ENCODE measurements at regions not wholly inside any gene's neighbourhood (a gene's known extent, or its start where the extent isn't known, plus 50 kb on each side); places are given as distances from the start of the nearest gene placed in this dataset.

- DNase-seq (ENCODE audit: low spot score in 2 of 2), result no peak
- TF ChIP-seq CTCF (IDR thresholded peaks at IDR 0.05), result no peak
- TF ChIP-seq POLR2A (IDR thresholded peaks at IDR 0.05), result no peak
- TF ChIP-seq EP300 (IDR thresholded peaks at IDR 0.05), result no peak
- no peaks in the 10 kb centered on the region for H3K27me3 ChIP-seq
- 88 to 94% methylated on average over 3 of the region's 3 CpGs for WGBS, 2 donors
- H3K27ac ChIP-seq, result no peak overlapping the region
- H3K9me3 ChIP-seq, result no peaks in the 10 kb centered on the region
- no peaks in the 10 kb centered on the region for H3K36me3 ChIP-seq
- no peaks in the 10 kb centered on the region for H3K4me1 ChIP-seq
- no peak overlapping the region for H3K4me3 ChIP-seq
Measured at GRCh38 chr10:85098835-85099521, 770.6 kb downstream of the CCSER2 start.

GRCh38 chr10:85100495-85100894 is 772.1 kb downstream of the CCSER2 start:
- TF ChIP-seq POLR2A (IDR thresholded peaks at IDR 0.05) (no peak), EP300 (IDR thresholded peaks at IDR 0.05) (no peak), CTCF (IDR thresholded peaks at IDR 0.05) (no peak)
- no peak overlapping the region for H3K4me3 ChIP-seq
- DNase-seq (ENCODE audit: low spot score in 2 of 2), result no peak
- H3K27ac ChIP-seq, result no peak overlapping the region
- no peaks in the 10 kb centered on the region for H3K36me3 ChIP-seq
- H3K4me1 ChIP-seq, result no peaks in the 10 kb centered on the region
- no peaks in the 10 kb centered on the region for H3K9me3 ChIP-seq
- H3K27me3 ChIP-seq, result no peaks in the 10 kb centered on the region

- Histone ChIP-seq H3K4me3 (no peak overlapping the region), H3K27ac (no peak overlapping the region), H3K4me1 (no peaks in the 10 kb centered on the region), H3K36me3 (no peaks in the 10 kb centered on the region), H3K27me3 (no peaks in the 10 kb centered on the region), H3K9me3 (no peaks in the 10 kb centered on the region)
- WGBS, 2 donors, result 74% methylated on average over 4 of the region's 4 CpGs
- no peak for DNase-seq (ENCODE audit: low spot score in 2 of 2)
- TF ChIP-seq EP300 (IDR thresholded peaks at IDR 0.05) (no peak), POLR2A (IDR thresholded peaks at IDR 0.05) (no peak), CTCF (IDR thresholded peaks at IDR 0.05) (no peak)
Measured at GRCh38 chr10:85105614-85106255, 777.3 kb downstream of the CCSER2 start.

GRCh38 chr10:85111271-85111670 is 782.9 kb downstream of the CCSER2 start:
- Histone ChIP-seq H3K36me3 (no peaks in the 10 kb centered on the region), H3K9me3 (no peaks in the 10 kb centered on the region), H3K4me1 (no peaks in the 10 kb centered on the region), H3K27me3 (no peaks in the 10 kb centered on the region), H3K27ac (no peak overlapping the region), H3K4me3 (no peak overlapping the region)
- TF ChIP-seq POLR2A (IDR thresholded peaks at IDR 0.05) (no peak), EP300 (IDR thresholded peaks at IDR 0.05) (no peak), CTCF (IDR thresholded peaks at IDR 0.05) (no peak)
- WGBS, 2 donors, result 68 to 76% methylated on average over 1 of the region's 1 CpG
- no peak for DNase-seq (ENCODE audit: low spot score in 2 of 2)

GRCh38 chr10:85124603-85125051 is 796.2 kb downstream of the CCSER2 start:
- H3K9me3 ChIP-seq, result peaks cover 0 to 3% (median 0%) of the 10 kb centered on the region in 4 donors
- no peaks in the 10 kb centered on the region for H3K27me3 ChIP-seq
- no peak for DNase-seq (ENCODE audit: low spot score in 2 of 2)
- no peak overlapping the region for H3K4me3 ChIP-seq
- H3K36me3 ChIP-seq, result no peaks in the 10 kb centered on the region
- H3K27ac ChIP-seq, result no peak overlapping the region
- TF ChIP-seq POLR2A (IDR thresholded peaks at IDR 0.05) (no peak), CTCF (IDR thresholded peaks at IDR 0.05) (no peak), EP300 (IDR thresholded peaks at IDR 0.05) (no peak)
- 59 to 71% methylated on average over 3 of the region's 3 CpGs for WGBS, 2 donors
- H3K4me1 ChIP-seq, result no peaks in the 10 kb centered on the region
